Rectal smooth muscle tissue (tissue), 1 donor: ENCODE measurements at regions not wholly inside any gene's neighbourhood (a gene's known extent, or its start where the extent isn't known, plus 50 kb on each side); places are given as distances from the start of the nearest gene placed in this dataset.
"Not testable (repeated sequence)": the region's sequence is repeated elsewhere in the genome, so short reads cannot be mapped to it uniquely, and the experiment has no call there.

ENCODE experiments used
- H3K27ac ChIP-seq: one replicate; pipeline ENCODE4 v1.7.0; 2013; ENCODE audit warnings: low read depth, low read length, inconsistent platforms
- H3K27me3 ChIP-seq: one replicate; pipeline ENCODE4 v1.7.0; 2013; ENCODE audit warnings: low read length; ENCODE audit not compliant: control insufficient read depth, insufficient read depth
- H3K36me3 ChIP-seq: one replicate; pipeline ENCODE4 v1.7.0; 2013; ENCODE audit warnings: low read length; ENCODE audit not compliant: control insufficient read depth, insufficient read depth
- H3K4me1 ChIP-seq: one replicate; pipeline ENCODE4 v1.7.0; 2013; ENCODE audit warnings: low read length; ENCODE audit not compliant: control insufficient read depth, insufficient read depth
- H3K4me3 ChIP-seq: one replicate; pipeline ENCODE4 v1.7.0; 2013; ENCODE audit warnings: low read length
- H3K9ac ChIP-seq: one replicate; pipeline ENCODE4 v1.7.0; 2013; ENCODE audit warnings: low read length

- H3K27ac ChIP-seq, H3K27me3 ChIP-seq, H3K36me3 ChIP-seq, H3K4me3 ChIP-seq, H3K9ac ChIP-seq, H3K4me1 ChIP-seq: not testable (repeated sequence)
These were observed 77.6 kb downstream of the HHIPL2 start for GRCh38 chr1:222470252-222470805.

GRCh38 chr1:222466150-222466865, 81.6 kb downstream of the HHIPL2 start:
- Histone ChIP-seq H3K4me1 (no peaks in the 10 kb centered on the region), H3K9ac (no peak overlapping the region), H3K27ac (no peak overlapping the region), H3K4me3 (no peak overlapping the region), H3K27me3 (no peaks in the 10 kb centered on the region), H3K36me3 (no peaks in the 10 kb centered on the region)

GRCh38 chr1:222465211-222466041, 82.5 kb downstream of the HHIPL2 start:
- Histone ChIP-seq H3K9ac (peak overlapping the region; percentile 0), H3K36me3 (no peaks in the 10 kb centered on the region), H3K4me1 (no peaks in the 10 kb centered on the region), H3K4me3 (peak overlapping the region; percentile 56), H3K27ac (peak overlapping the region; percentile 70), H3K27me3 (no peaks in the 10 kb centered on the region)

- peak overlapping the region; percentile 0 for H3K9ac ChIP-seq
- H3K4me1 ChIP-seq = no peaks in the 10 kb centered on the region
- H3K4me3 ChIP-seq = peak overlapping the region; percentile 56
- peak overlapping the region; percentile 70 for H3K27ac ChIP-seq
- H3K27me3 ChIP-seq = no peaks in the 10 kb centered on the region
- H3K36me3 ChIP-seq = no peaks in the 10 kb centered on the region
These were observed 83.1 kb downstream of the HHIPL2 start for GRCh38 chr1:222464841-222465210.

GRCh38 chr1:222463059-222463730, 84.7 kb downstream of the HHIPL2 start:
- H3K4me3 ChIP-seq = no peak overlapping the region
- H3K9ac ChIP-seq = no peak overlapping the region
- H3K27ac ChIP-seq = no peak overlapping the region
- no peaks in the 10 kb centered on the region for H3K27me3 ChIP-seq
- no peaks in the 10 kb centered on the region for H3K36me3 ChIP-seq
- H3K4me1 ChIP-seq = no peaks in the 10 kb centered on the region

GRCh38 chr1:222462601-222463000, 85.3 kb downstream of the HHIPL2 start:
- no peaks in the 10 kb centered on the region for H3K27me3 ChIP-seq
- no peaks in the 10 kb centered on the region for H3K4me1 ChIP-seq
- H3K4me3 ChIP-seq = no peak overlapping the region

GRCh38 chr1:222461941-222462340, 86.0 kb downstream of the HHIPL2 start:
- Histone ChIP-seq H3K4me1 (no peaks in the 10 kb centered on the region), H3K27ac (no peak overlapping the region), H3K27me3 (no peaks in the 10 kb centered on the region)

More at GRCh38 chr1:222462601-222463000, 85.3 kb downstream of the HHIPL2 start:
- Histone ChIP-seq H3K27ac (no peak overlapping the region), H3K36me3 (no peaks in the 10 kb centered on the region), H3K9ac (no peak overlapping the region)

GRCh38 chr1:222459652-222460051, 88.3 kb downstream of the HHIPL2 start:
- Histone ChIP-seq H3K4me1 (peaks cover 3% of the 10 kb centered on the region), H3K36me3 (no peaks in the 10 kb centered on the region), H3K27ac (no peak overlapping the region), H3K27me3 (no peaks in the 10 kb centered on the region), H3K4me3 (no peak overlapping the region), H3K9ac (no peak overlapping the region)

More at GRCh38 chr1:222461941-222462340, 86.0 kb downstream of the HHIPL2 start:
- no peaks in the 10 kb centered on the region for H3K36me3 ChIP-seq
- no peak overlapping the region for H3K4me3 ChIP-seq
- no peak overlapping the region for H3K9ac ChIP-seq

- Histone ChIP-seq H3K27ac (no peak overlapping the region), H3K9ac (no peak overlapping the region), H3K4me1 (peaks cover 9% of the 10 kb centered on the region), H3K36me3 (no peaks in the 10 kb centered on the region), H3K27me3 (no peaks in the 10 kb centered on the region), H3K4me3 (no peak overlapping the region)
These were observed 90.4 kb downstream of the HHIPL2 start for GRCh38 chr1:222457513-222457912.

- Histone ChIP-seq H3K27me3 (no peaks in the 10 kb centered on the region), H3K36me3 (no peaks in the 10 kb centered on the region), H3K9ac (no peak overlapping the region), H3K4me1 (peaks cover 9% of the 10 kb centered on the region), H3K4me3 (no peak overlapping the region), H3K27ac (no peak overlapping the region)
These were observed 90.8 kb downstream of the HHIPL2 start for GRCh38 chr1:222457084-222457483.

GRCh38 chr1:222455188-222455879, 92.6 kb downstream of the HHIPL2 start:
- Histone ChIP-seq H3K27ac (peak overlapping the region; percentile 43), H3K27me3 (no peaks in the 10 kb centered on the region), H3K36me3 (no peaks in the 10 kb centered on the region), H3K4me1 (peaks cover 9% of the 10 kb centered on the region), H3K4me3 (peak overlapping the region; percentile 22), H3K9ac (no peak overlapping the region)

GRCh38 chr1:222454782-222455181, 93.1 kb downstream of the HHIPL2 start:
- no peak overlapping the region for H3K9ac ChIP-seq
- H3K4me3 ChIP-seq = peak overlapping the region; percentile 22
- H3K27ac ChIP-seq = peak overlapping the region; percentile 43
- peaks cover 9% of the 10 kb centered on the region for H3K4me1 ChIP-seq
- H3K36me3 ChIP-seq = no peaks in the 10 kb centered on the region
- no peaks in the 10 kb centered on the region for H3K27me3 ChIP-seq
